ENCODE measurements at regions not wholly inside any gene's neighbourhood (a gene's known extent, or its start where the extent isn't known, plus 50 kb on each side); places are given as distances from the start of the nearest gene placed in this dataset.

GRCh38 chr1:209522826-209523225 lies 60.7 kb upstream of the CAMK1G start:
- TF ChIP-seq POLR2A (IDR thresholded peaks at IDR 0.05) (no peak), CTCF (IDR thresholded peaks at IDR 0.05) (no peak)

Measured in lower leg skin (tissue), 3 donors.